ENCODE measurements at regions not wholly inside any gene's neighbourhood (a gene's known extent, or its start where the extent isn't known, plus 50 kb on each side); places are given as distances from the start of the nearest gene placed in this dataset.

- Histone ChIP-seq H3K4me2 (ENCODE audit: control insufficient read depth, insufficient read depth) (no peak overlapping the region), H2AFZ (ENCODE audit: control insufficient read depth, low read depth, low read length) (no peak overlapping the region), H3K9me3 (replicated peaks; ENCODE audit: control insufficient read depth, insufficient read depth, low read length) (no peaks in the 10 kb centered on the region), H3K36me3 (ENCODE audit: control insufficient read depth in 2 of 2, insufficient read depth in 2 of 2, low read length in 1 of 2) (no peaks in the 10 kb centered on the region), H3K79me2 (ENCODE audit: control insufficient read depth, insufficient read depth, low read length) (no peaks in the 10 kb centered on the region), H3K27me3 (replicated peaks in 1 of 2; ENCODE audit: control insufficient read depth in 2 of 2, insufficient read depth in 2 of 2, low read length in 1 of 2) (no peaks in the 10 kb centered on the region), H4K20me1 (ENCODE audit: control insufficient read depth, insufficient read depth) (no peaks in the 10 kb centered on the region), H3K9ac (ENCODE audit: control insufficient read depth, insufficient read depth, low read length) (no peak overlapping the region), H3K4me3 (no peak overlapping the region), H3K4me1 (ENCODE audit: control insufficient read depth, insufficient read depth, low read length) (no peaks in the 10 kb centered on the region), H3K27ac (ENCODE audit: control insufficient read depth, insufficient read depth) (no peak overlapping the region)
- no peak for TF ChIP-seq CEBPB (IDR thresholded peaks at IDR 0.05; ENCODE audit: borderline replicate concordance in 1 of 2, low read depth in 2 of 2, low read length in 2 of 2)
- no peak for TF ChIP-seq NR2F1 (conservative IDR thresholded peaks at IDR 0.05)
- TF ChIP-seq, protein P1, sequence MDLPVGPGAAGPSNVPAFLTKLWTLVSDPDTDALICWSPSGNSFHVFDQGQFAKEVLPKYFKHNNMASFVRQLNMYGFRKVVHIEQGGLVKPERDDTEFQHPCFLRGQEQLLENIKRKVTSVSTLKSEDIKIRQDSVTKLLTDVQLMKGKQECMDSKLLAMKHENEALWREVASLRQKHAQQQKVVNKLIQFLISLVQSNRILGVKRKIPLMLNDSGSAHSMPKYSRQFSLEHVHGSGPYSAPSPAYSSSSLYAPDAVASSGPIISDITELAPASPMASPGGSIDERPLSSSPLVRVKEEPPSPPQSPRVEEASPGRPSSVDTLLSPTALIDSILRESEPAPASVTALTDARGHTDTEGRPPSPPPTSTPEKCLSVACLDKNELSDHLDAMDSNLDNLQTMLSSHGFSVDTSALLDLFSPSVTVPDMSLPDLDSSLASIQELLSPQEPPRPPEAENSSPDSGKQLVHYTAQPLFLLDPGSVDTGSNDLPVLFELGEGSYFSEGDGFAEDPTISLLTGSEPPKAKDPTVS (IDR thresholded peaks at IDR 0.05; ENCODE audit: low read depth, low read length): no peak
- no peak for TF ChIP-seq BACH1 (IDR thresholded peaks at IDR 0.05; ENCODE audit: borderline replicate concordance)
- no peak for TF ChIP-seq RBBP5 (conservative IDR thresholded peaks at IDR 0.05)
- TF ChIP-seq RB1 (IDR thresholded peaks at IDR 0.05; ENCODE audit: borderline replicate concordance): no peak
- TF ChIP-seq YBX1 (IDR thresholded peaks at IDR 0.05): no peak
- TF ChIP-seq, protein P2, sequence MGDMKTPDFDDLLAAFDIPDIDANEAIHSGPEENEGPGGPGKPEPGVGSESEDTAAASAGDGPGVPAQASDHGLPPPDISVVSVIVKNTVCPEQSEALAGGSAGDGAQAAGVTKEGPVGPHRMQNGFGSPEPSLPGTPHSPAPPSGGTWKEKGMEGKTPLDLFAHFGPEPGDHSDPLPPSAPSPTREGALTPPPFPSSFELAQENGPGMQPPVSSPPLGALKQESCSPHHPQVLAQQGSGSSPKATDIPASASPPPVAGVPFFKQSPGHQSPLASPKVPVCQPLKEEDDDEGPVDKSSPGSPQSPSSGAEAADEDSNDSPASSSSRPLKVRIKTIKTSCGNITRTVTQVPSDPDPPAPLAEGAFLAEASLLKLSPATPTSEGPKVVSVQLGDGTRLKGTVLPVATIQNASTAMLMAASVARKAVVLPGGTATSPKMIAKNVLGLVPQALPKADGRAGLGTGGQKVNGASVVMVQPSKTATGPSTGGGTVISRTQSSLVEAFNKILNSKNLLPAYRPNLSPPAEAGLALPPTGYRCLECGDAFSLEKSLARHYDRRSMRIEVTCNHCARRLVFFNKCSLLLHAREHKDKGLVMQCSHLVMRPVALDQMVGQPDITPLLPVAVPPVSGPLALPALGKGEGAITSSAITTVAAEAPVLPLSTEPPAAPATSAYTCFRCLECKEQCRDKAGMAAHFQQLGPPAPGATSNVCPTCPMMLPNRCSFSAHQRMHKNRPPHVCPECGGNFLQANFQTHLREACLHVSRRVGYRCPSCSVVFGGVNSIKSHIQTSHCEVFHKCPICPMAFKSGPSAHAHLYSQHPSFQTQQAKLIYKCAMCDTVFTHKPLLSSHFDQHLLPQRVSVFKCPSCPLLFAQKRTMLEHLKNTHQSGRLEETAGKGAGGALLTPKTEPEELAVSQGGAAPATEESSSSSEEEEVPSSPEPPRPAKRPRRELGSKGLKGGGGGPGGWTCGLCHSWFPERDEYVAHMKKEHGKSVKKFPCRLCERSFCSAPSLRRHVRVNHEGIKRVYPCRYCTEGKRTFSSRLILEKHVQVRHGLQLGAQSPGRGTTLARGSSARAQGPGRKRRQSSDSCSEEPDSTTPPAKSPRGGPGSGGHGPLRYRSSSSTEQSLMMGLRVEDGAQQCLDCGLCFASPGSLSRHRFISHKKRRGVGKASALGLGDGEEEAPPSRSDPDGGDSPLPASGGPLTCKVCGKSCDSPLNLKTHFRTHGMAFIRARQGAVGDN (IDR thresholded peaks at IDR 0.05): no peak
- no peak for TF ChIP-seq BHLHE40 (IDR thresholded peaks at IDR 0.05; ENCODE audit: borderline replicate concordance in 1 of 2, low read depth in 2 of 2, low read length in 1 of 2)
- no peak for TF ChIP-seq ZNF384 (IDR thresholded peaks at IDR 0.05; ENCODE audit: borderline replicate concordance, low read depth, low read length)
- TF ChIP-seq, protein P3, sequence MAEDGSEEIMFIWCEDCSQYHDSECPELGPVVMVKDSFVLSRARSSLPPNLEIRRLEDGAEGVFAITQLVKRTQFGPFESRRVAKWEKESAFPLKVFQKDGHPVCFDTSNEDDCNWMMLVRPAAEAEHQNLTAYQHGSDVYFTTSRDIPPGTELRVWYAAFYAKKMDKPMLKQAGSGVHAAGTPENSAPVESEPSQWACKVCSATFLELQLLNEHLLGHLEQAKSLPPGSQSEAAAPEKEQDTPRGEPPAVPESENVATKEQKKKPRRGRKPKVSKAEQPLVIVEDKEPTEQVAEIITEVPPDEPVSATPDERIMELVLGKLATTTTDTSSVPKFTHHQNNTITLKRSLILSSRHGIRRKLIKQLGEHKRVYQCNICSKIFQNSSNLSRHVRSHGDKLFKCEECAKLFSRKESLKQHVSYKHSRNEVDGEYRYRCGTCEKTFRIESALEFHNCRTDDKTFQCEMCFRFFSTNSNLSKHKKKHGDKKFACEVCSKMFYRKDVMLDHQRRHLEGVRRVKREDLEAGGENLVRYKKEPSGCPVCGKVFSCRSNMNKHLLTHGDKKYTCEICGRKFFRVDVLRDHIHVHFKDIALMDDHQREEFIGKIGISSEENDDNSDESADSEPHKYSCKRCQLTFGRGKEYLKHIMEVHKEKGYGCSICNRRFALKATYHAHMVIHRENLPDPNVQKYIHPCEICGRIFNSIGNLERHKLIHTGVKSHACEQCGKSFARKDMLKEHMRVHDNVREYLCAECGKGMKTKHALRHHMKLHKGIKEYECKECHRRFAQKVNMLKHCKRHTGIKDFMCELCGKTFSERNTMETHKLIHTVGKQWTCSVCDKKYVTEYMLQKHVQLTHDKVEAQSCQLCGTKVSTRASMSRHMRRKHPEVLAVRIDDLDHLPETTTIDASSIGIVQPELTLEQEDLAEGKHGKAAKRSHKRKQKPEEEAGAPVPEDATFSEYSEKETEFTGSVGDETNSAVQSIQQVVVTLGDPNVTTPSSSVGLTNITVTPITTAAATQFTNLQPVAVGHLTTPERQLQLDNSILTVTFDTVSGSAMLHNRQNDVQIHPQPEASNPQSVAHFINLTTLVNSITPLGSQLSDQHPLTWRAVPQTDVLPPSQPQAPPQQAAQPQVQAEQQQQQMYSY (CRISPR knock-in tag; IDR thresholded peaks at IDR 0.05): no peak
- TF ChIP-seq DPF2 (IDR thresholded peaks at IDR 0.05): no peak
- no peak for TF ChIP-seq CBX3 (IDR thresholded peaks at IDR 0.05; ENCODE audit: borderline replicate concordance, low read depth)
- DNase-seq (ENCODE audit: low read depth, low spot score) (no peak), FAIRE-seq (no peak), ATAC-seq (no peak)
- RAD21 ChIA-PET (ENCODE audit: unreplicated experiment): interaction anchor here (0.6 kb wide), 1 partner anchor 433 kb away, joined by 3 read pairs; no protein-coding TSS in a partner anchor
- WGBS (ENCODE audit: insufficient coverage, insufficient replicate concordance, low lambda C conversion rate, missing lambda C conversion rate): 16% methylated on average over 4 of the region's 4 CpGs
- no TSS peak for BruUV-seq (replicated peaks)
- POLR2A ChIA-PET: no interaction called here
- in situ Hi-C loops (cut with MboI) (no loop called here), intact Hi-C loops (cut with micrococcal nuclease; ENCODE audit: unreplicated experiment) (no loop called here)
- CTCF ChIA-PET: no interaction called here
- SMC1A ChIA-PET (ENCODE audit: uncharacterized antibody, unreplicated experiment): interaction anchor here (0.6 to 0.7 kb wide), 2 partner anchors 13 to 133 kb away, joined by 3 read pairs; no protein-coding TSS in a partner anchor
Observed at GRCh38 chr5:125175348-125176004, 429.0 kb upstream of the ZNF608 start.

All from GM12878 (cell line).